CD4-positive, alpha-beta T cell treated with Interleukin-2 at 100 ng/mL for 4 hours (primary cell): ENCODE measurements at regions not wholly inside any gene's neighbourhood (a gene's known extent, or its start where the extent isn't known, plus 50 kb on each side); places are given as distances from the start of the nearest gene placed in this dataset.

ENCODE experiments used
- DNase-seq: peaks from one replicate; pipeline ENCODE4 v3.0.0-alpha.2; 2020; ENCODE audit warnings: low spot score

GRCh38 chr3:13266005-13266404 is 154.1 kb downstream of the NUP210 start:
- DNase-seq = no peak

GRCh38 chr3:13265507-13265906 is 154.6 kb downstream of the NUP210 start:
- DNase-seq = no peak

GRCh38 chr3:13265016-13265415 is 155.1 kb downstream of the NUP210 start:
- DNase-seq = no peak

- no peak for DNase-seq
Measured at GRCh38 chr3:13264468-13264795, 155.7 kb downstream of the NUP210 start.

- DNase-seq = no peak
Measured at GRCh38 chr3:13263770-13264467, 156.2 kb downstream of the NUP210 start.

GRCh38 chr3:13262493-13263211 is 157.5 kb downstream of the NUP210 start:
- no peak for DNase-seq

GRCh38 chr3:13261892-13262291 is 158.2 kb downstream of the NUP210 start:
- DNase-seq = no peak

- DNase-seq = no peak
Measured at GRCh38 chr3:13261104-13261830, 158.9 kb downstream of the NUP210 start.

- no peak for DNase-seq
Measured at GRCh38 chr3:13260259-13261103, 159.6 kb downstream of the NUP210 start.

- no peak for DNase-seq
Measured at GRCh38 chr3:13259831-13260230, 160.3 kb downstream of the NUP210 start.

GRCh38 chr3:13258986-13259514 is 161.1 kb downstream of the NUP210 start:
- no peak for DNase-seq

GRCh38 chr3:13258280-13258679 is 161.8 kb downstream of the NUP210 start:
- DNase-seq = no peak

GRCh38 chr3:13257666-13258065 is 162.5 kb downstream of the NUP210 start:
- no peak for DNase-seq

- no peak for DNase-seq
Measured at GRCh38 chr3:13256845-13257244, 163.3 kb downstream of the NUP210 start.

- no peak for DNase-seq
Measured at GRCh38 chr3:13254028-13254951, 165.8 kb downstream of the NUP210 start.

GRCh38 chr3:13253208-13253937 is 166.7 kb downstream of the NUP210 start:
- DNase-seq = no peak

- DNase-seq = no peak
Measured at GRCh38 chr3:13252207-13252606, 167.9 kb downstream of the NUP210 start.

- DNase-seq = no peak
Measured at GRCh38 chr3:13251166-13251903, 168.8 kb downstream of the NUP210 start.

- DNase-seq = no peak
Measured at GRCh38 chr3:13249664-13250390, 170.3 kb downstream of the NUP210 start.
